ENCODE measurements at regions not wholly inside any gene's neighbourhood (a gene's known extent, or its start where the extent isn't known, plus 50 kb on each side); places are given as distances from the start of the nearest gene placed in this dataset.

DNA sequence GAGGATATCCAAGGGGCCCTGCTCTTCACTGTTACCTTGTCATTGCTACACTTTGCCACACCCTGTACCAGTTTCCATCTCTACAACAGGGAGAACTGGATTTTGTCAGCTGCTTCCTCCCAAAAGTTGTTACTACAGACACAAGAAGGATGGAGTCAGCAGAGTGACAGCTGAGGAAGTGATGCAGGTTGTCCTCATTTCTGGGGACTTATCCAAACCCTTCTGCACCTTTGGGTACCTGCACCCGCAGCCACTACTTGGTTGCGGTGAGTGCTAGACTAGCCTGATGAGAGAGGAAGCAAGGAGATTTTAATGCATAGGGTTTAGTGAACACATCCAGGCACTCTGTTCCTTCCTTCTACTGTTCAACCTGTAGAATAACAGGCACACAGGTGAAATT, 281.0 kb downstream of the RPS24 start:
- no peak overlapping the region for H2BK5ac ChIP-seq (ENCODE audit: low read length)
- no peak overlapping the region for H3K23ac ChIP-seq (ENCODE audit: low read length)
- H3K56ac ChIP-seq (ENCODE audit: low read length), result no peak overlapping the region
- no peak overlapping the region for H3K27ac ChIP-seq (ENCODE audit: low read depth, low read length)
- H3K4ac ChIP-seq (ENCODE audit: low read depth, low read length), result no peak overlapping the region
- no peak overlapping the region for H3K18ac ChIP-seq (ENCODE audit: low read length)
- no peak overlapping the region for H2BK15ac ChIP-seq (replicated peaks; ENCODE audit: low read depth)
- H3K4me1 ChIP-seq (ENCODE audit: control insufficient read depth, low read depth, low read length), result no peaks in the 10 kb centered on the region
- H4K5ac ChIP-seq (ENCODE audit: low read length), result no peak overlapping the region
- H3K4me2 ChIP-seq (ENCODE audit: low read length), result no peak overlapping the region
- no peaks in the 10 kb centered on the region for H3K79me1 ChIP-seq (ENCODE audit: low read length)
- no peaks in the 10 kb centered on the region for H3K27me3 ChIP-seq (ENCODE audit: insufficient read depth, low read length, poor library complexity)
- H2BK120ac ChIP-seq (ENCODE audit: low read depth, low read length), result no peak overlapping the region
- no peaks in the 10 kb centered on the region for H3K36me3 ChIP-seq (ENCODE audit: control insufficient read depth, insufficient read depth, low read length)
- H4K8ac ChIP-seq (ENCODE audit: low read depth, low read length), result no peak overlapping the region
- H3K79me2 ChIP-seq (ENCODE audit: control insufficient read depth, insufficient read depth, low read length), result no peaks in the 10 kb centered on the region
- H2AK5ac ChIP-seq (ENCODE audit: low read length), result no peak overlapping the region
- no peak overlapping the region for H3K9ac ChIP-seq (ENCODE audit: low read length)
- WGBS (ENCODE audit: extremely low coverage, insufficient coverage, low lambda C conversion rate), result no CpG with 5 or more reads among the region's 2 CpGs
- no peak overlapping the region for H3K4me3 ChIP-seq (ENCODE audit: low read length)
- no peak for DNase-seq

DNA sequence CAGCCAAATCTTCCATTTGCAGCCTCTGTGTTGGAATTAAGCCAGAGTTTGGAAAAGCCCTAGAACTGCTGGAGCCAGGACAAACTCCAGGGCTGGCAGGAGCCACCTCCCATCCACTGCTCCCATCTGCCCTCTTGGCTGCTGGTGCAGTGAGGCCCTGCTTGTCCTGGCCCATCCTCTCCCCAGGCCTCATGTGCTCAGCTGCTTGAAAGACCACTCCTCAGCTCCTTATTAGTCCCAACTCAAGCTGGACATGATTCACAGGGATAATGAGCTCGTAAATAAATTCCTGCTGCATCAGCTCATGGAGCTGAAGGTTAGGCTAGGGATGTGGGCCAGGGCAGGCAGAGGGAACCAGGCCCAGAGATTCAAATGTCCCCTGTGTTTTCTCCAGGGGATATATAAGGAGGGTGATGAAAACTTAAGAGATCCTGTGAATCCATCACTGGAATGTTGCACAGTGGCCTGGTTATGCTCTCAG, 282.8 kb downstream of the RPS24 start:
- Histone ChIP-seq H4K5ac (ENCODE audit: low read length) (no peak overlapping the region), H3K18ac (ENCODE audit: low read length) (no peak overlapping the region), H4K8ac (ENCODE audit: low read depth, low read length) (no peak overlapping the region), H3K4me1 (ENCODE audit: control insufficient read depth, low read depth, low read length) (no peaks in the 10 kb centered on the region), H3K4ac (ENCODE audit: low read depth, low read length) (no peak overlapping the region), H3K79me2 (ENCODE audit: control insufficient read depth, insufficient read depth, low read length) (no peaks in the 10 kb centered on the region), H3K23ac (ENCODE audit: low read length) (no peak overlapping the region), H3K56ac (ENCODE audit: low read length) (no peak overlapping the region), H3K27ac (ENCODE audit: low read depth, low read length) (no peak overlapping the region), H2AK5ac (ENCODE audit: low read length) (no peak overlapping the region), H3K27me3 (ENCODE audit: insufficient read depth, low read length, poor library complexity) (no peaks in the 10 kb centered on the region), H2BK120ac (ENCODE audit: low read depth, low read length) (no peak overlapping the region), H3K4me3 (ENCODE audit: low read length) (no peak overlapping the region), H2BK5ac (ENCODE audit: low read length) (no peak overlapping the region), H3K36me3 (ENCODE audit: control insufficient read depth, insufficient read depth, low read length) (no peaks in the 10 kb centered on the region), H2BK15ac (replicated peaks; ENCODE audit: low read depth) (no peak overlapping the region), H3K4me2 (ENCODE audit: low read length) (no peak overlapping the region), H3K79me1 (ENCODE audit: low read length) (no peaks in the 10 kb centered on the region), H3K9ac (ENCODE audit: low read length) (no peak overlapping the region)
- no CpG with 5 or more reads among the region's 1 CpG for WGBS (ENCODE audit: extremely low coverage, insufficient coverage, low lambda C conversion rate)
- DNase-seq, result peak; percentile 32

DNA sequence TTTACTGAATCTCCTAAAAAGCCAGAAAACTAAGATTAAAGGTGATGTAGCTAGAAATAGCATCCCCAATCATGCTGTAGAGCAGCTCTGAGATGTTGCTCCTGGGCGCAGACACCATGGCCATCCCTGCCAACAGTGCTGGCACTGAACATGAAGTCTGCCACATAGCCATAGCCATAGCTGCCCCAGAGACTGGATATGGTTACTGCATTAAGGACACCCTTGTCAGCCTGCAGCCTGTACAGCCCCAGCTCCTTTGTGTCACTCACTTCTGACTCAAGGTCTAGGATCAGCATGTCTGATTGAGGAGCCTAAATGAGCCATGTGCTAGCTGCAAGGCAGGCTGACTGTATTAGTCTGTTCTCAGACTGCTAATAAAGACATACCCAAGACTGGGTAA, 284.6 kb downstream of the RPS24 start:
- Histone ChIP-seq H2BK5ac (ENCODE audit: low read length) (no peak overlapping the region), H3K27me3 (ENCODE audit: insufficient read depth, low read length, poor library complexity) (no peaks in the 10 kb centered on the region), H3K79me2 (ENCODE audit: control insufficient read depth, insufficient read depth, low read length) (no peaks in the 10 kb centered on the region), H4K5ac (ENCODE audit: low read length) (no peak overlapping the region), H3K4ac (ENCODE audit: low read depth, low read length) (no peak overlapping the region), H3K79me1 (ENCODE audit: low read length) (no peaks in the 10 kb centered on the region), H4K8ac (ENCODE audit: low read depth, low read length) (no peak overlapping the region), H3K4me1 (ENCODE audit: control insufficient read depth, low read depth, low read length) (no peaks in the 10 kb centered on the region), H3K23ac (ENCODE audit: low read length) (no peak overlapping the region), H3K18ac (ENCODE audit: low read length) (no peak overlapping the region), H3K56ac (ENCODE audit: low read length) (no peak overlapping the region), H2BK120ac (ENCODE audit: low read depth, low read length) (no peak overlapping the region), H3K9ac (ENCODE audit: low read length) (no peak overlapping the region), H3K4me3 (ENCODE audit: low read length) (no peak overlapping the region), H3K27ac (ENCODE audit: low read depth, low read length) (no peak overlapping the region), H2AK5ac (ENCODE audit: low read length) (no peak overlapping the region), H2BK15ac (replicated peaks; ENCODE audit: low read depth) (no peak overlapping the region), H3K4me2 (ENCODE audit: low read length) (no peak overlapping the region), H3K36me3 (ENCODE audit: control insufficient read depth, insufficient read depth, low read length) (no peaks in the 10 kb centered on the region)
- WGBS (ENCODE audit: extremely low coverage, insufficient coverage, low lambda C conversion rate), result no CpG with 5 or more reads among the region's 1 CpG
- DNase-seq, result no peak

DNA sequence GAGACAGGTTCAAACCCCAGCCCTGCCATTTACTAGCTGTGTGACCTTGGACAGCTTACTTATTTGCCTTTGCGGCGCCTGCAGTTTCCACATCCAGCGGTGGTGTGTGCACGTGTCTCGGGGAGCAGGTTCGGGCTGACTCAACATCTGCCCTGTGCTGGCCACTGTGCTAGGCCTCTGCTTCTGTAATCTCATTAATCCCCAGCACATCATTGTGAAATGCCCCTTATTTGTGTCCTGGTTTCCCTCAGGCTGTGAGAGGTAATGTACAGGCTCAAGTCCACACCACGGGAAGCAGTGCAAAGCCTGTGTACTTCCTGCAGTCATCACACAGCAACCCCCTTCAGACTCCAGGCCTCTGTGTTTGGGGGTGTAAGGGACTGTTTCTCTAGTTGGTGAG, 285.7 kb downstream of the RPS24 start:
- no peaks in the 10 kb centered on the region for H3K79me1 ChIP-seq (ENCODE audit: low read length)
- no peak overlapping the region for H3K23ac ChIP-seq (ENCODE audit: low read length)
- no peak overlapping the region for H4K8ac ChIP-seq (ENCODE audit: low read depth, low read length)
- no peak overlapping the region for H3K56ac ChIP-seq (ENCODE audit: low read length)
- no peak overlapping the region for H3K18ac ChIP-seq (ENCODE audit: low read length)
- H3K4me3 ChIP-seq (ENCODE audit: low read length), result no peak overlapping the region
- H4K5ac ChIP-seq (ENCODE audit: low read length), result no peak overlapping the region
- no peak overlapping the region for H2BK5ac ChIP-seq (ENCODE audit: low read length)
- no peak for DNase-seq
- H3K27ac ChIP-seq (ENCODE audit: low read depth, low read length), result no peak overlapping the region
- no peaks in the 10 kb centered on the region for H3K79me2 ChIP-seq (ENCODE audit: control insufficient read depth, insufficient read depth, low read length)
- H3K4me1 ChIP-seq (ENCODE audit: control insufficient read depth, low read depth, low read length), result no peaks in the 10 kb centered on the region
- no peak overlapping the region for H3K4me2 ChIP-seq (ENCODE audit: low read length)
- H2BK15ac ChIP-seq (replicated peaks; ENCODE audit: low read depth), result no peak overlapping the region
- no peaks in the 10 kb centered on the region for H3K27me3 ChIP-seq (ENCODE audit: insufficient read depth, low read length, poor library complexity)
- H3K9ac ChIP-seq (ENCODE audit: low read length), result no peak overlapping the region
- no peaks in the 10 kb centered on the region for H3K36me3 ChIP-seq (ENCODE audit: control insufficient read depth, insufficient read depth, low read length)
- H2AK5ac ChIP-seq (ENCODE audit: low read length), result no peak overlapping the region
- H2BK120ac ChIP-seq (ENCODE audit: low read depth, low read length), result no peak overlapping the region
- H3K4ac ChIP-seq (ENCODE audit: low read depth, low read length), result no peak overlapping the region
- WGBS (ENCODE audit: extremely low coverage, insufficient coverage, low lambda C conversion rate), result no CpG with 5 or more reads among the region's 7 CpGs

DNA sequence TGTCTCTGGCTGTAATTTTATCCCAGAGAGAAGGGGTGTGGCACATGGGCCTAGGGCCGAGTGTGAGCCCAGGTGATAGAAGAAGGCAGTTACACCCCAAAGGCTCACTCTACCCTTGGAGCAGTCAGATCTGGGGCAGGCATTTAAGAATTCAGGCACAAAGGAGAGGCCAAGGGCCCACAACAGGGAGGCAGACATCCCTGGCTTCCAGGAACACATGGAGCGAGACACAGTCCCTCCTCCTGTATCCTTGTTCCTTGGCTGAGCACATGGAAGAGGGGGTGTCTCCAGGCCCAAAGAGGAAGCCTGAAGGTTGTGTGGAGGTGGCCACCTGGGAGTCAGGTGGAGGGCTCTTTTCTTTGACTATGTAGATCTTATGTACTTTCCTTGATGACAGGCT, 286.2 kb downstream of the RPS24 start:
- no peak overlapping the region for H3K18ac ChIP-seq (ENCODE audit: low read length)

DNA sequence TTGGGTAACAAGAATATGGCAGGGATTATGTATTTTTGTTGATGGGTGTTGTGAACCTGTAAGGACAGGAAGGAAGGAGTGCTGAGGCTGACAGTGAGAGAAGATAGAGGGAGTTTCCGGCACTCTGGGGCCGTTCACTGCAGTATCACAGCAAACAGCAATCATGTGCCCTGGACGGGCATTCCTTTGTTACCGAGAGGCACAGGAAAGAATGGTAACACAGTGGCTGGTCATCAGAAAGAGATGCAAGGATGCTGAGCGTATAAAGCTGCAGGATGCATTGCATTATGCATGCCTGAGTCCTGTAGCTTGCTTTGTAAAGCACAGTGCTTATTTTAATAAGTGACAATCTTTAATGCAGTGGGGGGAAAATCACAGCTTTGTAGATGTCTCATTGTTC, 286.8 kb downstream of the RPS24 start:
- H2BK15ac ChIP-seq (replicated peaks; ENCODE audit: low read depth), result no peak overlapping the region
- H4K8ac ChIP-seq (ENCODE audit: low read depth, low read length), result no peak overlapping the region
- H3K4me1 ChIP-seq (ENCODE audit: control insufficient read depth, low read depth, low read length), result no peaks in the 10 kb centered on the region
- H3K36me3 ChIP-seq (ENCODE audit: control insufficient read depth, insufficient read depth, low read length), result no peaks in the 10 kb centered on the region
- no peak overlapping the region for H3K27ac ChIP-seq (ENCODE audit: low read depth, low read length)
- no peak overlapping the region for H2BK120ac ChIP-seq (ENCODE audit: low read depth, low read length)
- H3K4me2 ChIP-seq (ENCODE audit: low read length), result no peak overlapping the region
- no peak overlapping the region for H3K18ac ChIP-seq (ENCODE audit: low read length)
- H3K79me2 ChIP-seq (ENCODE audit: control insufficient read depth, insufficient read depth, low read length), result no peaks in the 10 kb centered on the region
- H2BK5ac ChIP-seq (ENCODE audit: low read length), result no peak overlapping the region
- no peaks in the 10 kb centered on the region for H3K79me1 ChIP-seq (ENCODE audit: low read length)
- H3K4ac ChIP-seq (ENCODE audit: low read depth, low read length), result no peak overlapping the region
- no peak overlapping the region for H3K56ac ChIP-seq (ENCODE audit: low read length)
- no peaks in the 10 kb centered on the region for H3K27me3 ChIP-seq (ENCODE audit: insufficient read depth, low read length, poor library complexity)
- no peak overlapping the region for H3K4me3 ChIP-seq (ENCODE audit: low read length)
- no peak overlapping the region for H4K5ac ChIP-seq (ENCODE audit: low read length)
- no peak overlapping the region for H2AK5ac ChIP-seq (ENCODE audit: low read length)
- H3K9ac ChIP-seq (ENCODE audit: low read length), result no peak overlapping the region
- DNase-seq, result no peak
- H3K23ac ChIP-seq (ENCODE audit: low read length), result no peak overlapping the region
- WGBS (ENCODE audit: extremely low coverage, insufficient coverage, low lambda C conversion rate), result no CpG with 5 or more reads among the region's 5 CpGs

More for the DNA sequence above, 286.2 kb downstream of the RPS24 start:
- no peak for DNase-seq
- Histone ChIP-seq H3K27me3 (ENCODE audit: insufficient read depth, low read length, poor library complexity) (no peaks in the 10 kb centered on the region), H3K56ac (ENCODE audit: low read length) (no peak overlapping the region), H4K5ac (ENCODE audit: low read length) (no peak overlapping the region), H3K23ac (ENCODE audit: low read length) (no peak overlapping the region), H3K79me2 (ENCODE audit: control insufficient read depth, insufficient read depth, low read length) (no peaks in the 10 kb centered on the region), H2BK15ac (replicated peaks; ENCODE audit: low read depth) (no peak overlapping the region), H2AK5ac (ENCODE audit: low read length) (no peak overlapping the region), H2BK5ac (ENCODE audit: low read length) (no peak overlapping the region), H3K36me3 (ENCODE audit: control insufficient read depth, insufficient read depth, low read length) (no peaks in the 10 kb centered on the region), H3K4ac (ENCODE audit: low read depth, low read length) (no peak overlapping the region), H3K9ac (ENCODE audit: low read length) (no peak overlapping the region), H3K27ac (ENCODE audit: low read depth, low read length) (no peak overlapping the region), H4K8ac (ENCODE audit: low read depth, low read length) (no peak overlapping the region), H3K4me3 (ENCODE audit: low read length) (no peak overlapping the region), H3K79me1 (ENCODE audit: low read length) (no peaks in the 10 kb centered on the region), H3K4me2 (ENCODE audit: low read length) (no peak overlapping the region), H2BK120ac (ENCODE audit: low read depth, low read length) (no peak overlapping the region), H3K4me1 (ENCODE audit: control insufficient read depth, low read depth, low read length) (no peaks in the 10 kb centered on the region)
- WGBS (ENCODE audit: extremely low coverage, insufficient coverage, low lambda C conversion rate), result no CpG with 5 or more reads among the region's 2 CpGs

Measured in mesendoderm (in vitro differentiated cells).